ENCODE measurements at regions not wholly inside any gene's neighbourhood (a gene's known extent, or its start where the extent isn't known, plus 50 kb on each side); places are given as distances from the start of the nearest gene placed in this dataset.

DNA sequence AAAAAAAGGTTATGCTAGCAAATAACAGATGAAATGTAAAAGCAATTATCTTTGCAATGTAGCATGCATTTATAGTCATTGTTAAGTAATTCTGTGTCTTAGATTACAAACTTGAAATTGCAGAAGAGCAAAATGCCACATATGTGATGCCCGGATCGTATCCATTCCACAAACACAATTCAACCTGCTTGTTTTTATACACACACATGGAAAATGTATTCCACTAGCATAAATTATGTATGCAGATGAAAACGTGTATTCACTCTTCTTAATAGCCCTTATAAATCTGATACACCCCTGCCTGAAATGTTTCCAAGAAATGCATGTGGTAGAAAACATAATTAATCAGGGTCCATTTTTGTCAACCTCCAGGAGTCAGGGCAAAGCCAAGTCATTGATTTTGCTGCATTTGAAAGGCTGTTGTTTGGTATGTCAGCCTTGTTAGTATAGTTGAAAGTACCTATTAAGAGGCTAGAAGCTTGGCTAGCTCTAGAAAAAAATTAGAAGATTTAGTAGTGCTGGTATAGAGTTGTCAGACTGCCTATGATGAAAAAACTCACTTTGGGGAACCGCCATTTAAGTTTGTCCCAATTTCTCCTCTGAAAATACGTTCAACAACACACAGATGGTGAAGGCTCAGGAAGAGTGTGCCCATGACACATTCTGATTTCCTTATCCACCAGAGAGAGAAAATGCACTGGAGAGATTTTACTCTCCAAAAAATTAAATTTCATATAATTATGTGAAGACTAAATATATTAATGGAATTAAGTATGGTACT lies 69.2 kb upstream of the TMC3 start (continued):
- TF ChIP-seq, protein P1, sequence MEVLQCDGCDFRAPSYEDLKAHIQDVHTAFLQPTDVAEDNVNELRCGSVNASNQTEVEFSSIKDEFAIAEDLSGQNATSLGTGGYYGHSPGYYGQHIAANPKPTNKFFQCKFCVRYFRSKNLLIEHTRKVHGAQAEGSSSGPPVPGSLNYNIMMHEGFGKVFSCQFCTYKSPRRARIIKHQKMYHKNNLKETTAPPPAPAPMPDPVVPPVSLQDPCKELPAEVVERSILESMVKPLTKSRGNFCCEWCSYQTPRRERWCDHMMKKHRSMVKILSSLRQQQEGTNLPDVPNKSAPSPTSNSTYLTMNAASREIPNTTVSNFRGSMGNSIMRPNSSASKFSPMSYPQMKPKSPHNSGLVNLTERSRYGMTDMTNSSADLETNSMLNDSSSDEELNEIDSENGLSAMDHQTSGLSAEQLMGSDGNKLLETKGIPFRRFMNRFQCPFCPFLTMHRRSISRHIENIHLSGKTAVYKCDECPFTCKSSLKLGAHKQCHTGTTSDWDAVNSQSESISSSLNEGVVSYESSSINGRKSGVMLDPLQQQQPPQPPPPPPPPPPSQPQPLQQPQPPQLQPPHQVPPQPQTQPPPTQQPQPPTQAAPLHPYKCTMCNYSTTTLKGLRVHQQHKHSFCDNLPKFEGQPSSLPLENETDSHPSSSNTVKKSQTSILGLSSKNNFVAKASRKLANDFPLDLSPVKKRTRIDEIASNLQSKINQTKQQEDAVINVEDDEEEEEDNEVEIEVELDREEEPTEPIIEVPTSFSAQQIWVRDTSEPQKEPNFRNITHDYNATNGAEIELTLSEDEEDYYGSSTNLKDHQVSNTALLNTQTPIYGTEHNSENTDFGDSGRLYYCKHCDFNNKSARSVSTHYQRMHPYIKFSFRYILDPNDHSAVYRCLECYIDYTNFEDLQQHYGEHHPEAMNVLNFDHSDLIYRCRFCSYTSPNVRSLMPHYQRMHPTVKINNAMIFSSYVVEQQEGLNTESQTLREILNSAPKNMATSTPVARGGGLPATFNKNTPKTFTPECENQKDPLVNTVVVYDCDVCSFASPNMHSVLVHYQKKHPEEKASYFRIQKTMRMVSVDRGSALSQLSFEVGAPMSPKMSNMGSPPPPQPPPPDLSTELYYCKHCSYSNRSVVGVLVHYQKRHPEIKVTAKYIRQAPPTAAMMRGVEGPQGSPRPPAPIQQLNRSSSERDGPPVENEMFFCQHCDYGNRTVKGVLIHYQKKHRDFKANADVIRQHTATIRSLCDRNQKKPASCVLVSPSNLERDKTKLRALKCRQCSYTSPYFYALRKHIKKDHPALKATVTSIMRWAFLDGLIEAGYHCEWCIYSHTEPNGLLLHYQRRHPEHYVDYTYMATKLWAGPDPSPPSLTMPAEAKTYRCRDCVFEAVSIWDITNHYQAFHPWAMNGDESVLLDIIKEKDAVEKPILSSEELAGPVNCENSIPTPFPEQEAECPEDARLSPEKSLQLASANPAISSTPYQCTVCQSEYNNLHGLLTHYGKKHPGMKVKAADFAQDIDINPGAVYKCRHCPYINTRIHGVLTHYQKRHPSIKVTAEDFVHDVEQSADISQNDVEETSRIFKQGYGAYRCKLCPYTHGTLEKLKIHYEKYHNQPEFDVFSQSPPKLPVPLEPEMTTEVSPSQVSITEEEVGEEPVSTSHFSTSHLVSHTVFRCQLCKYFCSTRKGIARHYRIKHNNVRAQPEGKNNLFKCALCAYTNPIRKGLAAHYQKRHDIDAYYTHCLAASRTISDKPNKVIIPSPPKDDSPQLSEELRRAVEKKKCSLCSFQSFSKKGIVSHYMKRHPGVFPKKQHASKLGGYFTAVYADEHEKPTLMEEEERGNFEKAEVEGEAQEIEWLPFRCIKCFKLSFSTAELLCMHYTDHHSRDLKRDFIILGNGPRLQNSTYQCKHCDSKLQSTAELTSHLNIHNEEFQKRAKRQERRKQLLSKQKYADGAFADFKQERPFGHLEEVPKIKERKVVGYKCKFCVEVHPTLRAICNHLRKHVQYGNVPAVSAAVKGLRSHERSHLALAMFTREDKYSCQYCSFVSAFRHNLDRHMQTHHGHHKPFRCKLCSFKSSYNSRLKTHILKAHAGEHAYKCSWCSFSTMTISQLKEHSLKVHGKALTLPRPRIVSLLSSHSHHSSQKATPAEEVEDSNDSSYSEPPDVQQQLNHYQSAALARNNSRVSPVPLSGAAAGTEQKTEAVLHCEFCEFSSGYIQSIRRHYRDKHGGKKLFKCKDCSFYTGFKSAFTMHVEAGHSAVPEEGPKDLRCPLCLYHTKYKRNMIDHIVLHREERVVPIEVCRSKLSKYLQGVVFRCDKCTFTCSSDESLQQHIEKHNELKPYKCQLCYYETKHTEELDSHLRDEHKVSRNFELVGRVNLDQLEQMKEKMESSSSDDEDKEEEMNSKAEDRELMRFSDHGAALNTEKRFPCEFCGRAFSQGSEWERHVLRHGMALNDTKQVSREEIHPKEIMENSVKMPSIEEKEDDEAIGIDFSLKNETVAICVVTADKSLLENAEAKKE (CRISPR knock-in tag; IDR thresholded peaks at IDR 0.05) = no peak
- TF ChIP-seq CREB1 (CRISPR knock-in tag; IDR thresholded peaks at IDR 0.05; ENCODE audit: low read depth) (no peak), ETS1 (IDR thresholded peaks at IDR 0.05) (no peak)

- Histone ChIP-seq H3K36me3 (ENCODE audit: insufficient read depth) (0 out of 2 replicates have a peak, but pooled peaks cover 5% of the 10 kb centered on the region), H3K27ac (ENCODE audit: low read depth) (no peak overlapping the region), H3F3A (replicated peaks; ENCODE audit: low read depth) (no peaks in the 10 kb centered on the region), H2AFZ (no peak overlapping the region), H3K4me2 (peak overlapping the region; percentile 63; the same call in 1 of the 2 replicates), H3K4me3 (no peak overlapping the region), H3K79me2 (replicated peaks; ENCODE audit: insufficient read depth) (no peaks in the 10 kb centered on the region), H4K20me1 (replicated peaks; ENCODE audit: insufficient read depth) (no peaks in the 10 kb centered on the region), H3K4me1 (ENCODE audit: insufficient read depth) (peaks cover 18% of the 10 kb centered on the region; the same call in 1 of the 2 replicates), H3K27me3 (ENCODE audit: insufficient read depth) (no peaks in the 10 kb centered on the region), H3K9me2 (ENCODE audit: insufficient read depth) (no peaks in the 10 kb centered on the region)
- Mint-ChIP-seq H3K9me3 (peaks cover 15% of the 10 kb centered on the region; the same call in 2 of the 3 replicates), H3K4me1 (peaks cover 18% of the 10 kb centered on the region), H3K27me3 (ENCODE audit: insufficient read depth, low read depth, poor library complexity) (no peaks in the 10 kb centered on the region), H3K4me3 (no peak overlapping the region), H3K36me3 (ENCODE audit: low read depth) (peaks cover 6% of the 10 kb centered on the region; the same call in 2 of the 3 replicates), H3K27ac (no peak overlapping the region)
- ATAC-seq (no peak), DNase-seq (ENCODE audit: low spot score) (no peak)
- TF ChIP-seq, protein P1 (CRISPR knock-in tag; IDR thresholded peaks at IDR 0.05) = no peak
These were observed 68.4 kb upstream of the TMC3 start for GRCh38 chr15:81442454-81442853.

Measured in GM23338 (cell line).